GM12872 (cell line): ENCODE measurements at regions not wholly inside any gene's neighbourhood (a gene's known extent, or its start where the extent isn't known, plus 50 kb on each side); places are given as distances from the start of the nearest gene placed in this dataset.

Source experiments
- CTCF ChIP-seq: IDR thresholded peaks from 3 replicates; pipeline ENCODE4 v1.5.1; 2011; ENCODE audit warnings: low read depth, mild to moderate bottlenecking, low read length, moderate library complexity; ENCODE audit not compliant: insufficient read depth

- TF ChIP-seq CTCF, result no peak
Observed at GRCh38 chr6:146874278-146875018, 275.7 kb downstream of the ADGB start.

GRCh38 chr6:146875927-146876270 lies 277.1 kb downstream of the ADGB start:
- TF ChIP-seq CTCF, result no peak

GRCh38 chr6:146876271-146877151 lies 277.7 kb downstream of the ADGB start:
- TF ChIP-seq CTCF, result no peak

- TF ChIP-seq CTCF, result no peak
Observed at GRCh38 chr6:146878168-146878951, 279.6 kb downstream of the ADGB start.

- TF ChIP-seq CTCF, result no peak
Observed at GRCh38 chr6:146878952-146879340, 280.2 kb downstream of the ADGB start.

- no peak for TF ChIP-seq CTCF
Observed at GRCh38 chr6:146879406-146880117, 280.8 kb downstream of the ADGB start.
